Activated naive CD8-positive, alpha-beta T cell treated with anti-CD3 and anti-CD28 coated beads, Interleukin-2, amount 50 U/mL, for 24 hours (primary cell): ENCODE measurements at regions not wholly inside any gene's neighbourhood (a gene's known extent, or its start where the extent isn't known, plus 50 kb on each side); places are given as distances from the start of the nearest gene placed in this dataset.
A peak's percentile ranks its signal among the peaks of the same experiment; 100 is the strongest.

Source experiments
- ATAC-seq: fragments of 150-1000 bp; cut with Tn5 transposase; one replicate; pipeline ENCODE4 v1.10.0; 2021
- DNase-seq: peaks from one replicate; pipeline ENCODE4 v3.0.0; 2021
- H3K27ac Mint-ChIP-seq: one replicate; pipeline ENCODE4 v1.8.0; 2021; ENCODE audit warnings: mild to moderate bottlenecking, mixed read lengths
- H3K27me3 Mint-ChIP-seq: one replicate; pipeline ENCODE4 v1.8.0; 2021; ENCODE audit warnings: mixed read lengths
- H3K36me3 Mint-ChIP-seq: one replicate; pipeline ENCODE4 v1.8.0; 2021; ENCODE audit warnings: low read depth, mixed read lengths
- H3K4me1 Mint-ChIP-seq: one replicate; pipeline ENCODE4 v1.8.0; 2021; ENCODE audit warnings: mixed read lengths
- H3K4me3 Mint-ChIP-seq: one replicate; pipeline ENCODE4 v1.8.0; 2021; ENCODE audit warnings: mild to moderate bottlenecking, moderate library complexity, mixed read lengths
- H3K9me3 Mint-ChIP-seq: one replicate; pipeline ENCODE4 v1.8.0; 2021; ENCODE audit warnings: mixed read lengths

GRCh38 chr21:27813750-27814149 lies 846.9 kb upstream of the ADAMTS5 start:
- Mint-ChIP-seq H3K36me3 (no peaks in the 10 kb centered on the region), H3K9me3 (no peaks in the 10 kb centered on the region), H3K27ac (no peak overlapping the region), H3K27me3 (no peaks in the 10 kb centered on the region), H3K4me1 (no peaks in the 10 kb centered on the region), H3K4me3 (no peak overlapping the region)
- DNase-seq (no peak), ATAC-seq (no peak)

DNA sequence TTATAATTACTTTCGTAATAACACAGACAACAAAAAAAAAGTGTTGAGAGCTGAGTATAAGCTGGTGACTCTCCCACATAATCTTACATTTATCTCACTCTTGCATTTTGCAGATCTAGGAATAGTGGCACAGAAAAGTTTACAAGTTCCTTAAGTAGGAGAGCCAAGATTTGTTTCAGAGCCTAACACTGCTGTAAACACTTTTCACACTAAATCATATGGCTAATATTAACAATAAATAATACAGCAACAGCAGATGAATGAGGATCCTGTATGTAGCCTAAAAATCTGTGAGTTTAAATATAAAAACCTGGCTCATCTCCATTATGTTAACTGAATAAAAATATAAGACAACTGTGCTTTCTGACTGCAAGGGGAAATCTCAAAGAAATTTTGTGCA lies 846.5 kb upstream of the ADAMTS5 start:
- H3K4me1 Mint-ChIP-seq: no peaks in the 10 kb centered on the region
- no peaks in the 10 kb centered on the region for H3K27me3 Mint-ChIP-seq
- ATAC-seq (no peak), DNase-seq (no peak)
- no peaks in the 10 kb centered on the region for H3K9me3 Mint-ChIP-seq
- no peak overlapping the region for H3K4me3 Mint-ChIP-seq
- no peak overlapping the region for H3K27ac Mint-ChIP-seq
- no peaks in the 10 kb centered on the region for H3K36me3 Mint-ChIP-seq

DNA sequence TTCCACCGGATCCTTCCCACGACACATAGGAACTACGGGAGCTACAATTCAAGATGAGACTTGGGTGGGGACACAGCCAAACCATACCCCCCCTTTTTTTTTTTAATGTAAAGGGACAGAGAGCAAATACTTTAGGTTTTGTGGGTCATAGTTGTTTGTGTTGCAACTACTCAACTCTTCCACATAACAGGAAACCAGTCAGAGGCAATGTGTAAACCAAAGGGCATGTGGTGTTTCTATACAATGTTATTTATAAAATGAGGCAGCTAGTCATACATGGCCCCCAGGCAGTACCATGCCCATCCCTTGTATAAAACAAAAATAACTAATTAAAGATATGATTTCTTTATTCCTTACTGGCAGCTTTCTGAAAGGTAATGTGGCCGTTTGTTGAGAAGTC lies 845.4 kb upstream of the ADAMTS5 start:
- no peaks in the 10 kb centered on the region for H3K9me3 Mint-ChIP-seq

DNA sequence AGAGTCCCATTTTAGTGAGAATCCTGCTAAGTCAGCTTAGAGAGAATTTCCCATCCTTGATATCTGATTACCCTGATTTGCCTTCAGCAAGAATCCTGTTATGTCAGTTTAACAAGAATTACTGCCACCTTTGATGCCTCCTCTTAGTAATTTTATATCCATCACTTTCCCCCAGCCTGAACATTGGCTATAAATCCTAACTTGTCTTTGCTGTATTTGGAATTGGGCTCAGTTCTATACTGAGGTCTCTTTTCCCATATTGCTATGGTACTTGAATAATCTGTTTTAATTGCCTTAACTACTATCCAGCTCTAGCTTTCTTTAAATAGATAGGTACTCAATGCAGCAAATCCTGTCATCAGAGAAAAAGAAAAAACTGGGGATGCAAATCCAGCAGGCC lies 842.0 kb upstream of the ADAMTS5 start:
- no peak for ATAC-seq
- no peak overlapping the region for H3K4me3 Mint-ChIP-seq
- no peaks in the 10 kb centered on the region for H3K9me3 Mint-ChIP-seq
- H3K4me1 Mint-ChIP-seq: no peaks in the 10 kb centered on the region
- H3K27me3 Mint-ChIP-seq: peaks cover 3% of the 10 kb centered on the region
- no peak for DNase-seq
- no peaks in the 10 kb centered on the region for H3K36me3 Mint-ChIP-seq
- no peak overlapping the region for H3K27ac Mint-ChIP-seq

More for the DNA sequence above, 845.4 kb upstream of the ADAMTS5 start:
- H3K4me3 Mint-ChIP-seq: no peak overlapping the region
- ATAC-seq (no peak), DNase-seq (no peak)
- H3K4me1 Mint-ChIP-seq: no peaks in the 10 kb centered on the region
- no peak overlapping the region for H3K27ac Mint-ChIP-seq
- H3K27me3 Mint-ChIP-seq: peaks cover 3% of the 10 kb centered on the region
- H3K36me3 Mint-ChIP-seq: no peaks in the 10 kb centered on the region

GRCh38 chr21:27807596-27807995 lies 840.7 kb upstream of the ADAMTS5 start:
- H3K4me1 Mint-ChIP-seq: no peaks in the 10 kb centered on the region
- no peaks in the 10 kb centered on the region for H3K36me3 Mint-ChIP-seq

DNA sequence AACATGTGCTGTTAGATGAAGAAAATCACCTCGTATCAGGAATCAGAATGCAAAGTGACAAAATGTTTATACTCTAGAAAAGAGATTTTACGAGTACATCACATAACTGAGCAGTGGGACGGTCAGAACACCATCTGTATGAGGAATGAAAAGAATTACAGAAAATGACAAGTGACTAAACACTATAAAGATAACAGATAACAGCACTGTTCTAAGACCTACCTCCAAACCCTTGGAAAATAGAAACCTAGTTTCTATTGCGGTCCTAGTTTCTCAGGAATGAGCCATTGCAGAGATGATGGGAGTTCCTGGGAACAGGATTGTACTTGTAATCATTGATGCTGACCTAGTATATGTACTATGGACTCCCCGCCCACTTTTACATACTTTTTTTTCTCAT lies 839.4 kb upstream of the ADAMTS5 start:
- no peaks in the 10 kb centered on the region for H3K4me1 Mint-ChIP-seq
- ATAC-seq (no peak), DNase-seq (no peak)
- H3K36me3 Mint-ChIP-seq: no peaks in the 10 kb centered on the region
- no peak overlapping the region for H3K27ac Mint-ChIP-seq
- no peaks in the 10 kb centered on the region for H3K9me3 Mint-ChIP-seq
- H3K27me3 Mint-ChIP-seq: peaks cover 3% of the 10 kb centered on the region
- no peak overlapping the region for H3K4me3 Mint-ChIP-seq

More at GRCh38 chr21:27807596-27807995, 840.7 kb upstream of the ADAMTS5 start:
- H3K27me3 Mint-ChIP-seq: peaks cover 3% of the 10 kb centered on the region
- ATAC-seq (no peak), DNase-seq (no peak)
- no peaks in the 10 kb centered on the region for H3K9me3 Mint-ChIP-seq
- no peak overlapping the region for H3K27ac Mint-ChIP-seq
- no peak overlapping the region for H3K4me3 Mint-ChIP-seq

DNA sequence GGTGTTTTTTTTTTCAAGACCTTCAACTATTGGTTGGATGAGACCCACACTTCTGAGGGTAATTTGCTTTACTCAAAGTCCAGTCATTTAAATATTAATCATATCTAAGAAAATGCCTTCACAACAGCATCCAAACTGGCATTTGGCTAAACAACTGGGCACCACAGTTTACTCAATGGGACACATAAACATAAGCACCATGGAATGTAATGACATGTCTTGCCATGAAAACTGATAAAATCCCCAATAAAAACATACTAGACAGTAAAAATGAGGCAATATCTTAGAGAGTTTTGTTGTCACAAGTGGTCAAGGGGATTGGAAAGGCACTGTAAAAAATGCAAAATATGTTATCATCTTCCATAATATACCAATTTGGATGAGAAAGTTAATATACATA lies 838.8 kb upstream of the ADAMTS5 start:
- no peaks in the 10 kb centered on the region for H3K9me3 Mint-ChIP-seq
- H3K27me3 Mint-ChIP-seq: peaks cover 3% of the 10 kb centered on the region
- H3K4me1 Mint-ChIP-seq: no peaks in the 10 kb centered on the region
- H3K4me3 Mint-ChIP-seq: no peak overlapping the region
- ATAC-seq (no peak), DNase-seq (no peak)
- no peaks in the 10 kb centered on the region for H3K36me3 Mint-ChIP-seq
- H3K27ac Mint-ChIP-seq: no peak overlapping the region

DNA sequence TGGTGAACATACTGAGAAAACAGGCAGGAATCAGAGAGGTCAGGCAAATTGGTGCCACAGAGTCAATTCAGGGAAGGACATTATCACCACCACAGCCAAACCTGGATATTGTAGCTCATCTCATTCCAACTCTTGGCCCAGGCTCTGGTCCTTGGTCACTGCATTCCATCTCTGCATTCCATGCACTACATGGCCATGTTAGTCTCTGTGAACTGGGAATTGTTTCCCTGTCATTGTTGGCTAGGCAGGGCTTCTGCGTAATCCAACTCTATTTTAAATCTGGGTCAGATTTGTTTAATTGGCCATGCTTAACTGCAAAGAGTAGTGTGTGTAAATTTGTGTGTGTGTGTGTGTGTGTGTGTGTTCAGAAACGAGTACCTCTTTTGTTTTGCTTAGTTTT lies 837.6 kb upstream of the ADAMTS5 start:
- no peaks in the 10 kb centered on the region for H3K4me1 Mint-ChIP-seq
- DNase-seq: no peak

GRCh38 chr21:27803571-27803970 lies 836.7 kb upstream of the ADAMTS5 start:
- ATAC-seq (no peak), DNase-seq (no peak)
- Mint-ChIP-seq H3K36me3 (no peaks in the 10 kb centered on the region), H3K27ac (no peak overlapping the region), H3K9me3 (no peaks in the 10 kb centered on the region), H3K27me3 (peaks cover 3% of the 10 kb centered on the region), H3K4me1 (no peaks in the 10 kb centered on the region), H3K4me3 (no peak overlapping the region)

More for the DNA sequence above, 837.6 kb upstream of the ADAMTS5 start:
- Mint-ChIP-seq H3K27me3 (peaks cover 3% of the 10 kb centered on the region), H3K27ac (no peak overlapping the region), H3K4me3 (no peak overlapping the region), H3K9me3 (no peaks in the 10 kb centered on the region), H3K36me3 (no peaks in the 10 kb centered on the region)
- ATAC-seq: no peak

GRCh38 chr21:27802816-27803475 lies 836.1 kb upstream of the ADAMTS5 start:
- ATAC-seq (no peak), DNase-seq (peak; percentile 17)
- Mint-ChIP-seq H3K27me3 (peaks cover 3% of the 10 kb centered on the region), H3K4me3 (no peak overlapping the region), H3K36me3 (no peaks in the 10 kb centered on the region), H3K9me3 (no peaks in the 10 kb centered on the region), H3K4me1 (no peaks in the 10 kb centered on the region), H3K27ac (no peak overlapping the region)

GRCh38 chr21:27799861-27800260 lies 833.0 kb upstream of the ADAMTS5 start:
- DNase-seq (no peak), ATAC-seq (no peak)
- Mint-ChIP-seq H3K4me1 (no peaks in the 10 kb centered on the region), H3K9me3 (no peaks in the 10 kb centered on the region), H3K36me3 (no peaks in the 10 kb centered on the region), H3K4me3 (no peak overlapping the region), H3K27me3 (no peaks in the 10 kb centered on the region), H3K27ac (no peak overlapping the region)

DNA sequence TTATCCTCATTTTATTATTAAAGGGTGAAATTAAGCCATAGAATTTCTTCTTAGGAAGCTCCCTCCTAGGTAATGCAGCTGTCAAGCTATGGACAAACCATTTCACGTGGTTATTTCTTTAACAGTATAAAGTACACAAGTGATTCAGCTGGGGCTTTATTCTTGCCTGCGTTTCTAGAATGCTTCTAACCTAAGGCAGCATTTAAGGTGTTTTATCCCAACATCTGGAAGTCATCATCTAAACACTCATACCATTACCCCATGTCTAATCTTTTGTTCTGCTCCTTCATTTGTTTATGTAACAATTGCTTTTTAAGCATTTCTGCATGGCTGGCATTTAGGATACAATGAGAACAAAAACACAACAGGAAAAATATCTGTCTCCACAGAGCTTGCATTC lies 829.2 kb upstream of the ADAMTS5 start:
- Mint-ChIP-seq H3K4me3 (no peak overlapping the region), H3K9me3 (no peaks in the 10 kb centered on the region), H3K36me3 (no peaks in the 10 kb centered on the region), H3K4me1 (no peaks in the 10 kb centered on the region), H3K27me3 (no peaks in the 10 kb centered on the region), H3K27ac (no peak overlapping the region)
- ATAC-seq (no peak), DNase-seq (no peak)

DNA sequence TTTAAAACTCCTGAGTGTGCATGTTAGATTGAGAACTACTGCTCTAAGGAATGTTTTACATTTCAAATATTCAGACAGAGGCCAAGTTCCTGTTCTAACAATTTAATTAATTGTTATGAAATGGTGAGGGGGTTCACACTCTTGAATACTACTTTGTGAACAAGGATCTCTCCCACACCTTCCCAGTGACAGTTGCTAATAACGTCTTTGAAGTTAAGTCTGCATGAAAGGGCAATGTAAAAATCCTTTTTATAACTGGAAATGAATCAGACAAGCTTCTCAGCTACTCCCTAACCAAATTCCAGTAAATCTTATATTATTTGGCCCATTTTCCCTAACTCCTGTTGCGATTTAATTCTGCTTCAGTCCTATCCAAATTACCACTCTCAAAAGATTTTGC lies 828.5 kb upstream of the ADAMTS5 start:
- Mint-ChIP-seq H3K27ac (no peak overlapping the region), H3K9me3 (no peaks in the 10 kb centered on the region), H3K4me1 (no peaks in the 10 kb centered on the region), H3K27me3 (no peaks in the 10 kb centered on the region), H3K36me3 (no peaks in the 10 kb centered on the region), H3K4me3 (no peak overlapping the region)
- ATAC-seq (no peak), DNase-seq (no peak)

- Mint-ChIP-seq H3K9me3 (no peaks in the 10 kb centered on the region), H3K4me3 (no peak overlapping the region), H3K36me3 (no peaks in the 10 kb centered on the region), H3K27me3 (no peaks in the 10 kb centered on the region), H3K27ac (no peak overlapping the region), H3K4me1 (no peaks in the 10 kb centered on the region)
- DNase-seq: no peak
- no peak for ATAC-seq
These were observed 827.0 kb upstream of the ADAMTS5 start for GRCh38 chr21:27793901-27794300.

DNA sequence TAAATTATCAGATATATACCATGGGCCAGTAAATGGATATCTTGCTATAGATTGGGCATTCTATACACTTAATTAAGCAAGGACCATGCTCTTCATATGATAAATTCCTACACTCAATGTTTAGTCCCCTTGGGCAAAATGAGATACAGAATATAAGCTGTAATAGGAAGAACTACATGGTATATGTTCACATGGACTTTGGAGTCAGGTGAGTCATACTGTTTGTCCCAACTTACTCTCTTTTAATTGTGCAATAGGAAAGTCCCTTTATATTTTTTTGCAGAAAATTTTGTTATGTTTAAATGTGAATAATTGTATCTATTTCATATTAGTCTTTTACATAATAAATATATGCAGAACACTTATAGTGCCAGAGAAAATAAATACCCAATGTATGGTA lies 820.2 kb upstream of the ADAMTS5 start:
- Mint-ChIP-seq H3K9me3 (peaks cover 26% of the 10 kb centered on the region), H3K27ac (no peak overlapping the region), H3K27me3 (no peaks in the 10 kb centered on the region), H3K4me1 (no peaks in the 10 kb centered on the region), H3K4me3 (no peak overlapping the region), H3K36me3 (no peaks in the 10 kb centered on the region)
- ATAC-seq (no peak), DNase-seq (no peak)

DNA sequence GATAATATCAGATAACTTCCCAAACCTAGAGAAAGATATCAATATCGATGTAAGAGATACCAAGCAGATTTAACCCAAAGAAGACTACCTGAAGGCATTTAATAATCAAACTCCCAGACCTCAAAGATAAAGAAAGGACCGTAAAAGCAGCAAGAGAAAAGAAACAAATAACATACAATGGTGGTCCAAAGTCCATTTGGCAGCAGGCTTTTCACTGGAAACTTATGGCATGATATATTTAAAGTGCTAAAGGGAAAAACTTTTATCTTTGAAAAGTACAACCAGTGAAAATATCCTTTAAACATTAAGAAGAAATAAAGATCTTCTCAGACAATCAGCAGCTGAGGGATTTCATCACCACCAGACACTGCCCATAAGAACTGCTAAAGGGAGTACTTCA lies 812.7 kb upstream of the ADAMTS5 start:
- H3K4me3 Mint-ChIP-seq: no peak overlapping the region
- H3K27me3 Mint-ChIP-seq: no peaks in the 10 kb centered on the region
- H3K36me3 Mint-ChIP-seq: no peaks in the 10 kb centered on the region
- ATAC-seq (no peak), DNase-seq (no peak)
- H3K9me3 Mint-ChIP-seq: peaks cover 16% of the 10 kb centered on the region
- H3K27ac Mint-ChIP-seq: no peak overlapping the region
- no peaks in the 10 kb centered on the region for H3K4me1 Mint-ChIP-seq
